SH-SY5Y (cell line): ENCODE measurements at regions not wholly inside any gene's neighbourhood (a gene's known extent, or its start where the extent isn't known, plus 50 kb on each side); places are given as distances from the start of the nearest gene placed in this dataset.

Experiments used
- GATA2 ChIP-seq: IDR thresholded peaks from 2 replicates; pipeline ENCODE4 v1.6.1; 2011; ENCODE audit warnings: mild to moderate bottlenecking, low read depth, low read length
- GATA3 ChIP-seq: IDR thresholded peaks from 2 replicates; pipeline ENCODE4 v1.6.1; 2011; ENCODE audit warnings: low read depth, mild to moderate bottlenecking, low read length, moderate library complexity

DNA sequence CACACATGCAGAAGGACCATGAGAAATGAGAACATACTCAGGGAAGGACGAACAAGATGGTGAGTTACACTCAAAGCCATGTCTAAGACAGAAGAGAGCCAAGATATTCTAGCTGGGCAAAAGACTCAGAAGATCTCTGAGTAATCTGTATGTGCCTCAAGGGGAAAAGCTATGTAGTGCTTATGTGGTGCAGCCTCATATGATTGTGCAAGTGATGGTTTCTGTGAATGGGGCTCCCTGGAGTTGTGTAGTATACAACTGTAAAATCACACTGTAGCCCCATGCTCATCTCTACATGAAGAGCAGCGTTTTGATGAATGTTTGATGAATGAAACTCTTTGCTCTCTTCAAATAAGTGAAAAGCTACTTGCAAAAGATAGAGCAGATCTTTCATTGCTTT is 57.5 kb downstream of the OSR1 start:
- TF ChIP-seq GATA3 = no peak
- TF ChIP-seq GATA2 = no peak

DNA sequence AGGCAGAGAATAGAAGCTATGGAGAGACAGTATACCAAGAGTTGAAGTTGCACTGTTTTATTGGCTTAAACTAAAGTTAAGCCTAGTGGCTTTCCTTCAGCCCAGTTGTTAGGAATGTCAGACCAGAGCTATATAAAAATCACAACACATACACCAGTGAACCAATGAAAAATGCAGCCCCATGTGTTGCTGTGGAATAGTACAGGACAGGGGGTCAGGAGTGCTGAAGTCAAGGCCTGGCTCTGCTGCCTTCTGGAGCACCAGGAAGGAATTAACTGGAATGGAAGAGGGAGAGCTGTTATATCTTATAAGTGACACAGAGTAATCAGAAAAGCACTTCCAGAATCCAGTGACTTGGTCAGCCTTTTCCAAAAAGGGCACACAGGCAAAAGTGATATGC is 58.9 kb downstream of the OSR1 start:
- TF ChIP-seq GATA2 (no peak), GATA3 (no peak)

DNA sequence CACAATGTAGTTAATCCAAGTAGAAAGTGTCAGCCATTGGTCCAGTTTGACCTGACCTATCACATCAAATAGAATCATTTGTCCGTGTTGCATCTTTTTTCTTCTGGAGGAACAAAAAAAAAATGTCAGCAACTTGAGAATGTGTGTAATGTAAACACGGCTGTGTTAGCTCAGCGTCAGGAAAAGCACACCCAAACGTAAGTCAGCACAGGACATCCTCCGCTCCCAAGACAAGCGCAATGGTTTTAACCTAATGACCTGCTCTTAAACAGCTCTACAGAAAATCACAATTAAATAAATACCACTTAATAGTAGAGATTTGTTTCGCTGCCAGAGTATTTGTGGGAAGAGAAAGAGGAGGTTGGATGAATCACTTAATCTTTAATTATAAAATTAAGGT is 59.4 kb downstream of the OSR1 start:
- TF ChIP-seq GATA2 (no peak), GATA3 (no peak)

DNA sequence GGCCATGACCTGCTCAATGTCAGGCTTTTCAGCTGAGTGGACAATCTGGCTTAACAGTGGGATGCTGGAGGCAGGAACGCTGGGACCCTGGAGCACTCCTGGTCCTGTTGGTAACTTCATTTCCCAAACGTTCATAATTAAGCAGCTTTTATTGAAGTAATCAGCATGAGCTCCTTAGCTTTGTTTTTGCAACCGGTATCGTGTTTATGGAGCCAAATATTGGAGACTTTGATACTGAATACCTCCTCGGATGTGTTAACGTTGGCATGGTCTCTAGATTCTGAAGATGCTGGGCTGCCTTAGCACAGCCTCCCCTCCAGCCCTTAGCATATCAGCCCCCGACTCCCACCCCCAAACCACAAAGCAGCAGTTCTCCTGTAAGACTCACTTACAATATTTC is 60.7 kb downstream of the OSR1 start:
- TF ChIP-seq GATA3 = no peak
- no peak for TF ChIP-seq GATA2

DNA sequence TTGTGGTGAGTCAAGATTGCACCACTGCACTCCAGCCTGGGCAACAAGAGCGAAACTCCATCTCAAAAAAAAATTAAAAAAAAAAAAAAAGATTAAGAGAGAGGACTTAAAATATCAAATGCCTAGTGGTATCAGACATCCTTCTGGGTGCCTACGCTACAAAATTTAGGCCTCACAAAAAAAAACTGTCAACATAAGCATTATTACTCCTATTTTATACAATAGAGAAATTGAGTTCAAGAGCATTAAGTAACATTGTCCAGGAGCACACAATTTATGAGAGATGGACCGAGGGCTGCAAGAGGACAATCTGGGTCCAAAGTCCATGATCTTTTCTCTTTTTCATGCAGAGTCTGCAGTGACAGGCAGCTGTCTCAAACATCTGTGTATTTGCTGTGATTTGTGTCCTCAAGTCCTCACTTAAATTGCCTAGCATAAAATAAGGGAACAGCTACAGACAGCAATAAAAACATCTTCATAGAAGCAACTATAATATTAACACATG is 62.4 kb downstream of the OSR1 start:
- TF ChIP-seq GATA2 (no peak), GATA3 (no peak)

DNA sequence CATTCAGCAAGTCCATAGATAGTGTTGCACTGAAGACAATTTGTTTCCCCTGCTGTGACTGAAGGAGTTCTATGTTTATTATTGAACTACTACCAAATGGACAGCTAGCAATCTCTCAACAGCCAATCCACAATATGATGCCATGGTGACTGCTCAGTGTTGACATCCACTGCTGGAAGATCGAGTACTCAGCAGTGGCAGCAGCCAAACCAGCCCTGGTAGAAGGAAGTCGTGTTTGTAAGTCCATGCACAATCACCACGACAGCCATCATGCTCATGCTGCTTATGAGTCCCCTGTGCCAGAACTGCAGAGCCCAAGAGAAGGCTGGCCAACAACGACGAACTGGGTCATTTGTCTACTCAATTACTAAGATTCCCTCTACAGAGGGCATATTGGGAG is 66.4 kb downstream of the OSR1 start:
- TF ChIP-seq GATA3 (no peak), GATA2 (no peak)

DNA sequence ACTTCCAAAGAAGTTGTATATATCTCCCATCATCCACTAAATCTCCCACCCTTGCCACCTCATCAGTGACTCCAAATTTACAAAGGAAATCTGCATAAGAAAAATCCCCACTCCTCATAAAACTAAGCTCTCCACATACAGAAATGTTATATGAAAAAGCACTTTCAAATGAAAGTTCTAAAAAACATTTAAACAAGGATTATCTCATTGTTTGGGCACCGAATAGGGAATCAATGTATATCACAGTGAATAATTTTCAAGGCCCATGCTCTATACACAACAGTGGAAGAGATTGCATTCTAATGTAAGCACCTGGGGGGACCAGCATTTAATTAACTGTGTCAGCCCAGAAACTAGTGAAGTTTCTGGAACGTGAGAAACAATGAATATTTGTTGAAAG is 70.1 kb downstream of the OSR1 start:
- TF ChIP-seq GATA2 (no peak), GATA3 (no peak)

DNA sequence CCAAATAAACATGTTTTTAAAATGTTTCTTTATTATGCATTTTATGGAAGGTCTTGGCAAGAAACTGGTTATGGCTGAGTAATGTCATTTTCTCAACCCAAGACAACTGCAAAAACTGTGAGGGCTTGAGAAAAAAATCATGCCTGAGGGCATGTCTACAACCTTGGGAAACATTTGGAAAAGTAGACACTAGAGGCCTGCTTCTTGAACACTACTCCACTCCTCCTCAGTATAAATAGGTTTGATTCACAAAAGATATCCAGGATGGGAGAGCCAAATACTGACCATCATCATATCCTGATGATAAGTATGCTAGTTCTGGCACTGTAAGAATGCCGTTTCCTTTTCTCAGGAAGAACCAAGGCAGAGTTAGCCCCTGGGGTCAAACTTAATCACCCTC is 71.1 kb downstream of the OSR1 start:
- no peak for TF ChIP-seq GATA2
- no peak for TF ChIP-seq GATA3

DNA sequence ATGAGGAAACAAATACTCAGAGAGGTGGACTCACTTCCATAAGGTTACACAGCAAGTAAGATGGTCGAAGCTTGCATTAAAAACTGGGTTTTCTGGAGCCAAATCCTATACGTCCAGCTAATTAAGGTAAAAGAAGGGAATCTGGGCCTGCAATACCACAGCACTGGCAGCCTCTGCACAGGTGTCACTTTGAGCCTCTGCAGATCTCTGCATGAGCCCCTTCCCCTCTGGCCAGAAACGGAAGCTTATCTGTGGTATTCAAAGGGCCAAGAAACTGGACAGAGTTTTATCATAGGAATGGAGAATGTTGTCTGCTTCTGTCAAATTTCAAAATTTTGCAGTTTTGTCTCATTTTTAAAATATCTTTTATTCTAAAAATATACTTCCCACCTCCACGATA is 76.1 kb downstream of the OSR1 start:
- TF ChIP-seq GATA3 (no peak), GATA2 (no peak)

DNA sequence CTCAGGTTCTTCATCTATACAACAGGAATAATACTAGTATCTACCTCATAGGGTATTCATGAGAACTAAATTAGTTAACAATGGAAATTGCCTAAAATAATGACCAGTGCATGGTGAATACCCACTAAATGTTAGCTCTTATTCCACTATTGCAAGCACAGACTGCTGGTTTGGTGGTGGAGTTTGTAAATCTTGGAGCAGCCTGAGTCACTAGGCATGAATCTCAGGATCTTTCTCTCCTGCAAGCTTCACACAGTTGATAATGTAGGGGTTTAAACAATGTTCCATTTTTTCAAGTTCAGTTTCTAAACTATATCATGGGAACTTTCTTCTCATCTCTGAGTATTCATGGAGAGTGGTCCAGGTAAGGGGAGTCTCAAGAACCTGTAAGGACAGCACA is 84.0 kb downstream of the OSR1 start:
- TF ChIP-seq GATA3 (no peak), GATA2 (no peak)

DNA sequence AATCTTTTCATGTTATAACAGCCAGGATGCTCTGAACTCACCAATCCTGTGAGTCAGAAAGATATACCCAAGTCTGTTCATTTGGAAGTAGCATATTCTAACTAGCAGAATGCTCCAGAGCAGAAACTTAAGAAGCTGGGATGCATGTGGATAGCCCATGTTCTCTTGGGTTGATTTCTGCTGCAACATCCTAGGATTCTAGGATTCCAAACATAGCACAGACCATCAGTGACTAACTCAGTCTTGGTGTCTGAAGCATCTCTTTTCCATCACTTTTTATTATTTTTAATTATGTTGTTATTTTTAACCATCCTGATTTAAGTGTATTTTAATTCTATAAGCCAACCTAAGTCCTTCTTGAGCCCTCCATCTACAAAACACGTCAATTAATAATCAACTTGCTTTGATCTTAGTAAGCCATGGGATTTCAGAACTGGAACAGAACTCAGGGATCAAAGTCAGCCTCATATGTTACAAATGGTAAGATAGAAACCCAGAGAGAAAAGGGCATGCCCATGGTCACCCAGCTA is 85.4 kb downstream of the OSR1 start:
- no peak for TF ChIP-seq GATA2
- TF ChIP-seq GATA3 = no peak

DNA sequence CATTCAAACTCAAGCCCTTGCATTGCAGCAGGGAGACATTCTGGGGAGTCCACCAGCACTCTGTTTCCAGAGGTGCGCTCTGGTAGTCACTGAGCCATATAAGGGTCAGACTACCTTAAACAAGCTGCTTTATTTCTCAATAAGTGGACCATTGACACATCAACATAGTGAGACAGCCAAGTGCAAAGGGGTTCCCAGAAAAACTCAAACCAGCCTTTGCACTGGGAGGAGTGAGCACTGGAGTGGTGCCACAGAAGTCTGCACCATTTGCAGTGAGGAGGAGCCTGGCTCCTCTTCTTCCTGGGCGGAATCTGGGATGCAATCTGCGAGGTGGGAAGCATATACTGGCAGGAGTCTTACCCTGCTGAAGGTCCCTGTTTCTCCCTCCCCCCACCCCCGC is 86.4 kb downstream of the OSR1 start:
- TF ChIP-seq GATA2 = no peak
- no peak for TF ChIP-seq GATA3

DNA sequence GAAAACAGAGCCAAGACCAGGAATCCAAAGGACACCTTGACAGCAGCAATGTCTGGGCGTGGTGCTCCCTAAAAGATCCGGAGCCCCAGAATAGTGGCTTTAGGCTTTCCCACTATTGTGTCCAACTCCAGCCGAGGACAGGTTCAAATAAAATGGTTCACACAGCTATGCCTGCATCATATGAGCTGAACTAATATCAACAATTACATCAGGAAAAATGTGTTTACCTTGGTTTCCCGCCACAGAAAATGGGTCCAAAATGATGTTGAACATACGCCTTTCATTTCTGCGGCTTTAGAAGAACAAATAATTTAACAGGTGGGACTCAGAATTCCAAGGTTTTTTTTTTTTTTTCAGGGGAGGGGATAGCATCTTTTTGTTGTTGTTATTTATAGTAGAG is 93.6 kb downstream of the OSR1 start:
- TF ChIP-seq GATA2 (no peak), GATA3 (no peak)

DNA sequence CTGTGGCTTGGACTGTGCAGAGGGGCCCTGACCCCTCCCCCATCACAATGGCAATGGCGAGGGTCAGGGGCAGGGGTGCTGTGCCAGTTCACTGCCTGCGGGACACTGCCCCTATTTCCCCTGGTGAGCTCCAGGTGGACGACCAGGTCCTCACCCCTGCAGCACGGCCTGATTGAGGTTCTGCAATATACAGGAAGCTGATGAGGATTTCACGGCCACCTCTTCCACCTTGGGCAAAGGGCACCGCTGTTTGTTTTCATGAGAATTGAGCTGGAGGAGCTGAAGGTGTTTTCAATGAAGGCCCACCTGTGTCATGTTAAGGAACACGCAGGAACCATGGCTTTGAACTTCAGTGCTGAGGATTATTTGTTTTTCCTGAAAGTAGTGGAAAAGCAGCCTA is 96.3 kb downstream of the OSR1 start:
- TF ChIP-seq GATA2 = no peak
- TF ChIP-seq GATA3 = no peak

DNA sequence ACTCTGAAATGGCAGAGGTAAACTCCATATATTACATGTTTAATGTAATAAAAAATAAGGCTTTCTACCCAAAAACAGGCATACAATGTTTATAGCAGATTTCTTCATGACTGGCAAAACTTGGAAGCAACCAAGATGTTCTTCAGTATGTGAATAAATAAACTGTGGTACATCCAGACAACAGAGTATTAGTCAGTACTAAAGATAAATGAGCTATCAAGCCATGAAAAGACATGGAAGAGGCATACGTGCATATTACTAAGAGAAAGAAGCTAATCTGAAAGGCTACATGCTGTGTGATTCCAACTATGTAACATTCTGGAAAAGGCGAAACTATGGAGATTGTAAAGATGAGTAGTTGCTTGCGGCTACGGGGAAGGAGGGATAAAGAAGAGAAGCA is 97.4 kb downstream of the OSR1 start:
- no peak for TF ChIP-seq GATA2
- TF ChIP-seq GATA3 = no peak

DNA sequence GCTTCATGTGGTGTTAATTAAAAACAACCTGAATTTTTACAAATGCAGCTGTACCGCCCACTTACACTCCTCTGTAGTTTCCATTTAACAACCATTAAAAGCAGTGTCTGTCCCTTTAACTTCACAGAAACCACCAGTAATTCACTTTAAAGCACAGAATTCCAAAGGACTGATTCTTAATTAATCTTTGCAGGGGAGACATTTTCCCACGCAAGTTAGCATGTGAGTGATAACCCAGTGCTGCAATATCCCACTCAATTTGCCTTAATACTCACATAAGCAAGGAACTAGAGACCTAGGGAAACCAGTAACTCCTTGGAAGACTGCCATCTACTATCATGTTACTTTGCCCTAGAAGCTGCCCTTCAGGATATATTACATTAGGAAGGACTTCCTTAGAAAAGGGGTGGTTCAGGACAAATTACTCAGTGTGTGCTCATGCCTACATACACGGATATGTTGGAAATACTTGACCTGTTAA is 102.3 kb downstream of the OSR1 start:
- TF ChIP-seq GATA3 (no peak), GATA2 (no peak)
